Epithelial cell of proximal tubule (primary cell): ENCODE measurements at regions not wholly inside any gene's neighbourhood (a gene's known extent, or its start where the extent isn't known, plus 50 kb on each side); places are given as distances from the start of the nearest gene placed in this dataset.

Experiments
- DNase-seq: peaks from one replicate; pipeline ENCODE4 v3.0.0-alpha.2; 2011; ENCODE audit warnings: low read depth
- H3K4me3 ChIP-seq: 2 replicates; pipeline ENCODE4 v1.5.1; 2011; ENCODE audit warnings: low read depth, mild to moderate bottlenecking, low read length
- CTCF ChIP-seq: conservative IDR thresholded peaks from 2 replicates; pipeline ENCODE4 v1.5.1; 2012; ENCODE audit warnings: low read depth, mild to moderate bottlenecking, low read length

GRCh38 chr18:47427072-47427471 lies 175.6 kb upstream of the SKOR2 start:
- no peak for DNase-seq
- TF ChIP-seq CTCF, result no peak
- H3K4me3 ChIP-seq, result no peak overlapping the region

GRCh38 chr18:47425365-47425764 lies 173.9 kb upstream of the SKOR2 start:
- TF ChIP-seq CTCF, result no peak
- no peak overlapping the region for H3K4me3 ChIP-seq
- no peak for DNase-seq

- no peak overlapping the region for H3K4me3 ChIP-seq
- TF ChIP-seq CTCF, result no peak
- no peak for DNase-seq
These were observed 171.1 kb upstream of the SKOR2 start for GRCh38 chr18:47422524-47422923.

- no peak overlapping the region for H3K4me3 ChIP-seq
- DNase-seq, result no peak
- TF ChIP-seq CTCF, result no peak
These were observed 168.7 kb upstream of the SKOR2 start for GRCh38 chr18:47420130-47420529.

GRCh38 chr18:47418746-47419145 lies 167.3 kb upstream of the SKOR2 start:
- DNase-seq, result peak; percentile 7
- no peak for TF ChIP-seq CTCF
- no peak overlapping the region for H3K4me3 ChIP-seq

GRCh38 chr18:47417807-47418206 lies 166.3 kb upstream of the SKOR2 start:
- no peak overlapping the region for H3K4me3 ChIP-seq
- no peak for TF ChIP-seq CTCF
- DNase-seq, result no peak

- TF ChIP-seq CTCF, result no peak
- no peak for DNase-seq
- H3K4me3 ChIP-seq, result no peak overlapping the region
These were observed 164.4 kb upstream of the SKOR2 start for GRCh38 chr18:47415881-47416280.
